Ovary (tissue), 3 donors: ENCODE measurements at regions not wholly inside any gene's neighbourhood (a gene's known extent, or its start where the extent isn't known, plus 50 kb on each side); places are given as distances from the start of the nearest gene placed in this dataset.

Experiments
- POLR2A ChIP-seq: fragments of 450-650 bp; IDR thresholded peaks from one replicate; pipeline ENCODE4 v1.6.1; 2017; ENCODE audit warnings: antibody characterized with exemption, mild to moderate bottlenecking, moderate library complexity
- TF ChIP-seq, protein P1 (sequence below), 3 donors: fragments of 450-650 bp in 2 of 3; fragments of 200-600 bp in 1 of 3; IDR thresholded peaks; one replicate each; pipeline versions ENCODE4 v1.5.1 to v1.8.0; 2016 to 2022; ENCODE audit warnings: antibody characterized with exemption in 3 of 3, mild to moderate bottlenecking in 1 of 3
- donor health status: DM: no; HTN: no; CAD: no.

GRCh38 chr1:96887501-96887900 is 165.9 kb downstream of the PTBP2 start:
- TF ChIP-seq POLR2A = no peak
- TF ChIP-seq, protein P1, sequence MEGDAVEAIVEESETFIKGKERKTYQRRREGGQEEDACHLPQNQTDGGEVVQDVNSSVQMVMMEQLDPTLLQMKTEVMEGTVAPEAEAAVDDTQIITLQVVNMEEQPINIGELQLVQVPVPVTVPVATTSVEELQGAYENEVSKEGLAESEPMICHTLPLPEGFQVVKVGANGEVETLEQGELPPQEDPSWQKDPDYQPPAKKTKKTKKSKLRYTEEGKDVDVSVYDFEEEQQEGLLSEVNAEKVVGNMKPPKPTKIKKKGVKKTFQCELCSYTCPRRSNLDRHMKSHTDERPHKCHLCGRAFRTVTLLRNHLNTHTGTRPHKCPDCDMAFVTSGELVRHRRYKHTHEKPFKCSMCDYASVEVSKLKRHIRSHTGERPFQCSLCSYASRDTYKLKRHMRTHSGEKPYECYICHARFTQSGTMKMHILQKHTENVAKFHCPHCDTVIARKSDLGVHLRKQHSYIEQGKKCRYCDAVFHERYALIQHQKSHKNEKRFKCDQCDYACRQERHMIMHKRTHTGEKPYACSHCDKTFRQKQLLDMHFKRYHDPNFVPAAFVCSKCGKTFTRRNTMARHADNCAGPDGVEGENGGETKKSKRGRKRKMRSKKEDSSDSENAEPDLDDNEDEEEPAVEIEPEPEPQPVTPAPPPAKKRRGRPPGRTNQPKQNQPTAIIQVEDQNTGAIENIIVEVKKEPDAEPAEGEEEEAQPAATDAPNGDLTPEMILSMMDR (IDR thresholded peaks at IDR 0.05) = no peak
